ENCODE measurements at regions not wholly inside any gene's neighbourhood (a gene's known extent, or its start where the extent isn't known, plus 50 kb on each side); places are given as distances from the start of the nearest gene placed in this dataset.

GRCh38 chr2:217444509-217444908 lies 558.3 kb downstream of the TNS1 start:
- no peak for TF ChIP-seq CTCF (IDR thresholded peaks at IDR 0.05; ENCODE audit: low read depth, low read length)
- H3K4me3 ChIP-seq (ENCODE audit: low read depth, low read length), result no peak overlapping the region

DNA sequence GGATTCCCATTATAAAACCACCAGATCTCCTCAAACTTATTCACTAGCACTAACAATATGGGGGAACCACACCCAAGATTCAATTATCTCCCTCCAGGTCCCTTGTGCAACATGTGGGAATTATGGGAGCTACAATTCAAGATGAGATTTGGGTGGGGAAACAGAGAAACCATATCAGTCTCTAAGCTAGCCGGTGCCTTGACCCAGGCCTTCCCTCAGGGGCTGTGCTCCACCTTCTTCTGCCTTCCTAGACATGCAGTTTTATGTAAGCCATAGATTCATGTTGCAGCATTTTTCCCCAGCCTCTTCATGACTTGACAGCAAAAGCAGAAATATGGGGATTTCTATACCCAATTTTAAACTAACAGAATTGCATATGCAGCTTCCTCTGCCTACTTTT lies 559.2 kb downstream of the TNS1 start:
- H3K4me3 ChIP-seq (ENCODE audit: low read depth, low read length), result no peak overlapping the region
- no peak for TF ChIP-seq CTCF (IDR thresholded peaks at IDR 0.05; ENCODE audit: low read depth, low read length)

DNA sequence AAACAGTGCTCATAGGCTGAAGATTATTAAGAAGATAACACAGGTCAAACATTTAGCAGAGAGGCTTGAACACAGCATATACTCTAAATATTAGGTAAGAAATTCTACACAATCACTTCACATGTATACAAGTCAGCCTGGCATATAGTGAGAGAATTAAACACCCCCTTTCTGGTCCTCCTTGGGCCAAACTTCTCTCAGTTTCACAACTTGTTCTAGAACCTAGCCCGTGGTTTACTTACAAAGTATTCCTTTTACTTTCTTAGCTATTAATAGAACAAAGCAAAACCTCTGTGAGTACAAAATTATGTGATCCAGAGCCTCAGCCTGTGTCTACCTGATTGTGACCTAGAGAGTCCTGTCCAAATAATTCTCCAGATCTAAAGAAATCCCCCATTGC lies 562.8 kb downstream of the TNS1 start:
- TF ChIP-seq CTCF (IDR thresholded peaks at IDR 0.05; ENCODE audit: low read depth, low read length), result no peak
- no peak overlapping the region for H3K4me3 ChIP-seq (ENCODE audit: low read depth, low read length)

DNA sequence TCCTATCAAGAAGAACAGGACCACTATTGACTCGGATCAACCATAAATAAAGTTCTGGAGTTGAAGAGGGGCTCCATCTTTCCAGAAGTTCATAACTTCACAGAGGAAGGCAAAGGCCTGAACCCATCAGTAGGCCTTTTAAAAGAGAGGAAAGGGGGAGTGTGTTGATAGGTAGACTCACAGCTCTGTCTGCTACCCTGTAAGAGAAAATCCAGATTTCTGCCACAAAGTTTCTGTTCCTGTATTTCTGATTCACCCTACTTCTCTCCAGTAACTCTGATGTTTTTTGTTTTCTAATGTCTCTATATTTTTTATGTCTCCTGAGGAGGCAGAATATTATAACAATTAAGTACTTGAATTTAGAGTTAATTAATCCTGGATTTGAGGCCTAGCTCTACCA lies 564.0 kb downstream of the TNS1 start:
- H3K4me3 ChIP-seq (ENCODE audit: low read depth, low read length), result no peak overlapping the region
- TF ChIP-seq CTCF (IDR thresholded peaks at IDR 0.05; ENCODE audit: low read depth, low read length), result no peak

- H3K4me3 ChIP-seq (ENCODE audit: low read depth, low read length), result no peak overlapping the region
- no peak for TF ChIP-seq CTCF (IDR thresholded peaks at IDR 0.05; ENCODE audit: low read depth, low read length)
Measured at GRCh38 chr2:217438136-217438535, 564.7 kb downstream of the TNS1 start.

- H3K4me3 ChIP-seq (ENCODE audit: low read depth, low read length), result no peak overlapping the region
- TF ChIP-seq CTCF (IDR thresholded peaks at IDR 0.05; ENCODE audit: low read depth, low read length), result no peak
Measured at GRCh38 chr2:217437290-217437870, 565.4 kb downstream of the TNS1 start.

DNA sequence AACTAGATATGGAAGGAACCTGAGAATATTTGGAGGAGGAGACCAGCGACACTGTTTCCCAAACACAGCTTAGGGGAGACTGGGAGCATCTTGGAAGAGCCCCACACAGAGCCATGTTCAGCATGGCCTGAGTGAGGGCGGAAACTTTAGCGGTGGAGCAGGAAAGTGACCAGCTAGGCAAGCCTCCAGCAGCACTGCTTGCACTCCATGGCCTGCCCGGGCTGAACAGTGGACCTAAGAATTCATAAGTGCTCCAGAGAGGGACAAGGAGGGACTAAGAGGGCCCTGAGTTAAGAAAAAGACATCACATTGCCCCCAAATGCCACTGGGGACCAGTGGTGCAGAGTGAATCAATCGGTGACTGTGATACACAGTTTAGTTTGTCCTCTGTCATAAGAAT lies 566.4 kb downstream of the TNS1 start:
- TF ChIP-seq CTCF (IDR thresholded peaks at IDR 0.05; ENCODE audit: low read depth, low read length), result no peak
- H3K4me3 ChIP-seq (ENCODE audit: low read depth, low read length), result no peak overlapping the region

Data from WI38 (cell line).